SK-N-SH treated with all-trans-retinoic acid at 6 μM for 48 hours (cell line): ENCODE measurements at regions not wholly inside any gene's neighbourhood (a gene's known extent, or its start where the extent isn't known, plus 50 kb on each side); places are given as distances from the start of the nearest gene placed in this dataset.

Experiments used
- ATAC-seq: fragments of 200-7000 bp; cut with Tn5 transposase; 3 replicates; pipeline ENCODE4 v1.9.1; 2020; ENCODE audit warnings: mild to moderate bottlenecking, moderate library complexity
- ARNTL ChIP-seq: fragments of 450-650 bp; formaldehyde crosslinking; IDR thresholded peaks from 2 replicates; pipeline ENCODE4 v1.5.0; 2020; ENCODE audit warnings: low read depth, mild to moderate bottlenecking, moderate library complexity, borderline replicate concordance
- BACH2 ChIP-seq: fragments of 250-450 bp; sonication (Bioruptor Pico); IDR thresholded peaks from 2 replicates; pipeline ENCODE4 v1.9.0; 2021; ENCODE audit warnings: mild to moderate bottlenecking, borderline replicate concordance
- CSDC2 ChIP-seq: fragments of 250-450 bp; sonication (Bioruptor Pico); IDR thresholded peaks from 2 replicates; pipeline ENCODE4 v1.5.0; 2020; ENCODE audit warnings: mild to moderate bottlenecking, moderate library complexity
- ESRRG ChIP-seq: fragments of 250-450 bp; sonication (Bioruptor Pico); IDR thresholded peaks from 2 replicates; pipeline ENCODE4 v1.6.1; 2021; ENCODE audit warnings: mild to moderate bottlenecking
- GLIS3 ChIP-seq: fragments of 250-450 bp; sonication (Bioruptor Pico); IDR thresholded peaks from 2 replicates; pipeline ENCODE4 v1.5.0; 2020; ENCODE audit warnings: mild to moderate bottlenecking, moderate library complexity
- ISL1 ChIP-seq: fragments of 250-450 bp; sonication (Bioruptor Pico); IDR thresholded peaks from 2 replicates; pipeline ENCODE4 v2.1.2; 2022; ENCODE audit warnings: mild to moderate bottlenecking, moderate library complexity
- OSR1 ChIP-seq: fragments of 250-450 bp; sonication (Bioruptor Pico); IDR thresholded peaks from 2 replicates; pipeline ENCODE4 v1.8.0; 2022; ENCODE audit warnings: moderate library complexity, mild to moderate bottlenecking, inconsistent platforms
- PPARA ChIP-seq: fragments of 250-450 bp; sonication (Bioruptor Pico); IDR thresholded peaks from 2 replicates; pipeline ENCODE4 v1.5.0; 2020; ENCODE audit warnings: mild to moderate bottlenecking, borderline replicate concordance
- SNAI2 ChIP-seq: fragments of 250-450 bp; sonication (Bioruptor Pico); IDR thresholded peaks from 2 replicates; pipeline ENCODE4 v1.5.0; 2020; ENCODE audit warnings: mild to moderate bottlenecking, moderate library complexity
- TCF4 ChIP-seq: fragments of 250-450 bp; sonication (Bioruptor Pico); IDR thresholded peaks from 2 replicates; pipeline ENCODE4 v1.8.0; 2021; ENCODE audit warnings: mild to moderate bottlenecking, moderate library complexity, borderline replicate concordance
- TOX ChIP-seq: fragments of 250-450 bp; sonication (Bioruptor Pico); IDR thresholded peaks from 2 replicates; pipeline ENCODE4 v1.8.0; 2021; ENCODE audit warnings: mild to moderate bottlenecking, moderate library complexity, borderline replicate concordance
- ZC3H10 ChIP-seq: fragments of 250-450 bp; sonication (Bioruptor Pico); IDR thresholded peaks from 2 replicates; pipeline ENCODE4 v1.5.1; 2021; ENCODE audit warnings: mild to moderate bottlenecking, moderate library complexity
- ZFP3 ChIP-seq: fragments of 250-450 bp; sonication (Bioruptor Pico); IDR thresholded peaks from 2 replicates; pipeline ENCODE4 v1.5.0; 2020; ENCODE audit warnings: mild to moderate bottlenecking, moderate library complexity
- ZFP30 ChIP-seq: fragments of 450-650 bp; formaldehyde crosslinking; IDR thresholded peaks from 2 replicates; pipeline ENCODE4 v1.5.0; 2022; ENCODE audit warnings: mild to moderate bottlenecking, moderate library complexity
- ZNF565 ChIP-seq: fragments of 450-650 bp; formaldehyde crosslinking; conservative IDR thresholded peaks from 2 replicates; pipeline ENCODE4 v1.5.0; 2020; ENCODE audit warnings: low read depth, mild to moderate bottlenecking, moderate library complexity
- ZNF70 ChIP-seq: fragments of 450-650 bp; formaldehyde crosslinking; IDR thresholded peaks from 2 replicates; pipeline ENCODE4 v1.5.0; 2020; ENCODE audit warnings: mild to moderate bottlenecking, moderate library complexity
- ZNF8 ChIP-seq: fragments of 450-650 bp; formaldehyde crosslinking; IDR thresholded peaks from 2 replicates; pipeline ENCODE4 v1.5.0; 2020; ENCODE audit warnings: mild to moderate bottlenecking, moderate library complexity
- TF ChIP-seq, protein P1 (sequence below): fragments of 250-450 bp; sonication (Bioruptor Pico); IDR thresholded peaks from 2 replicates; pipeline ENCODE4 v1.5.1; 2021; ENCODE audit warnings: mild to moderate bottlenecking, moderate library complexity
- TF ChIP-seq, protein P2 (sequence below): fragments of 250-450 bp; sonication (Bioruptor Pico); IDR thresholded peaks from 2 replicates; pipeline ENCODE4 v1.8.0; 2020; ENCODE audit warnings: mild to moderate bottlenecking, moderate library complexity, borderline replicate concordance
- TF ChIP-seq, protein P3 (sequence below): fragments of 250-450 bp; sonication (Bioruptor Pico); IDR thresholded peaks from 2 replicates; pipeline ENCODE4 v1.5.1; 2020; ENCODE audit warnings: low read depth, mild to moderate bottlenecking, moderate library complexity
- TF ChIP-seq, protein P4 (sequence below): fragments of 250-450 bp; sonication (Bioruptor Pico); IDR thresholded peaks from 2 replicates; pipeline ENCODE4 v1.5.0; 2020; ENCODE audit warnings: mild to moderate bottlenecking, moderate library complexity
- TF ChIP-seq, protein P5 (sequence below): fragments of 250-450 bp; sonication (Bioruptor Pico); IDR thresholded peaks from 2 replicates; pipeline ENCODE4 v1.8.0; 2021; ENCODE audit warnings: low read depth, mild to moderate bottlenecking, moderate library complexity, borderline replicate concordance

DNA sequence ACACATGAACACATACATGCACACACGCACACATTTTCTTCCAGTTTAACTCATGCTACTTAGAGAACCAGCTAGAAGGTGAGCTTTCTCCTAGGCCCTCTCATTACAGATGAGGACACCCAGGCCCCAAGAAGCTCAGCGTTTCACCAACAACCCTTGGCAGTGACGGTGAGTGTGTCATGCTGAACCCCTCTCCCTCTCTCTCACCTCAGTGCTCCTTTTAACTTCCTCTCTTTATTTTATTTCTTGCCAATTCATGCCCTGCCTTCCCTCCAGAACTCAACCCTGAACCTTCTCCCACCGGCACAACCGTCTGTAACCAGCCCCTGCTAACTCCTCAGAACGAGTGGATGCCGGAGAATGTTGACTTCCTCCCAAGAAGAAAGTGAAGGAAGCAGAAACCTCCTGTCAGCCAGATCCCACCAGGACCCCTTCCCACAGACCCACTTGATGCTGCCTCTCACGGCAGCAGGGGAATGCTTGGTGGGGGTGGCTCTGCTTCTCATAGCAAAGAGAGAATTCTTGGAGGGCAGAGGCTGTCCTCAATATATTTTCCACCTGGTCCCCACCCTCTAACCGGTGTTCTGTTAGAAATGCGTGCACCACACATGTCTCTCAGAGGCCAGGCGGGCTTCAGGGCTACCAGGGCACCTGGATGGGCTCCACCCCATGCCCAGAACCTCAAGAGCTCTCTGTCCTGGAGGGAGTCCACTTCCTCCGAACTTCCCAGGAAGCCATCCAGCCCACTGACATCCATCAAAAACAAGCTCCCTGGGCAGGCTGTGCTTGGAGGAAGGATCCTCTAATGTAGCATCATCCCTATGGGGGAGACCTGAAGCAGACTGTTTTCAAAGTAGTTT is 134.0 kb downstream of the TOMM20 start (continued):
- no peak for TF ChIP-seq ZFP3 (CRISPR knock-in tag)
- TF ChIP-seq ZNF8 (CRISPR knock-in tag): no peak
- TF ChIP-seq CSDC2 (CRISPR knock-in tag): no peak
- no peak for TF ChIP-seq ISL1 (CRISPR knock-in tag)
- TF ChIP-seq, protein P1, sequence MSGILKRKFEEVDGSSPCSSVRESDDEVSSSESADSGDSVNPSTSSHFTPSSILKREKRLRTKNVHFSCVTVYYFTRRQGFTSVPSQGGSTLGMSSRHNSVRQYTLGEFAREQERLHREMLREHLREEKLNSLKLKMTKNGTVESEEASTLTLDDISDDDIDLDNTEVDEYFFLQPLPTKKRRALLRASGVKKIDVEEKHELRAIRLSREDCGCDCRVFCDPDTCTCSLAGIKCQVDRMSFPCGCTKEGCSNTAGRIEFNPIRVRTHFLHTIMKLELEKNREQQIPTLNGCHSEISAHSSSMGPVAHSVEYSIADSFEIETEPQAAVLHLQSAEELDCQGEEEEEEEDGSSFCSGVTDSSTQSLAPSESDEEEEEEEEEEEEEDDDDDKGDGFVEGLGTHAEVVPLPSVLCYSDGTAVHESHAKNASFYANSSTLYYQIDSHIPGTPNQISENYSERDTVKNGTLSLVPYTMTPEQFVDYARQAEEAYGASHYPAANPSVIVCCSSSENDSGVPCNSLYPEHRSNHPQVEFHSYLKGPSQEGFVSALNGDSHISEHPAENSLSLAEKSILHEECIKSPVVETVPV (CRISPR knock-in tag): no peak
- TF ChIP-seq, all 23 proteins: peak for 0

DNA sequence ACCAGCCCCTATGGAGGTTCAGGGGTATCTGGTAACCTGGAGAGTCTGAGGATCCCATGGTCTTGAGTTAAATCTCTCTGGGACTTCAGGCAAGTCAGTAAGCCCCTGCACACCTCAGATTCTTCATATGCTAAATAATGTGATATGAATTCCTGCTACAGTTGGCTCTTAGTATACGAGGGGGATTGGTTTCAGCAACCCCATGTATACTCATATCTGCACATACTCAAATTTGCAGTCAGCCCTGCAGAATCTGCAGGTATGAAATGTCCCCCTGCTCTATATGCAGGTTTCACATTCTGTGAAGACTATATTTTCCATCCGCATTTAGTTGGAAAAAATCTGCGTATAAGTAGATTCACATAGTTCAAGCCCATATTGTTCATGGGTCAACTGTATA is 136.6 kb downstream of the TOMM20 start:
- TF ChIP-seq ZC3H10 (CRISPR knock-in tag): no peak
- no peak for TF ChIP-seq TCF4
- no peak for TF ChIP-seq ARNTL (CRISPR knock-in tag)
- no peak for TF ChIP-seq ZFP3 (CRISPR knock-in tag)
- TF ChIP-seq, protein P1 (CRISPR knock-in tag): no peak
- TF ChIP-seq, protein P2, sequence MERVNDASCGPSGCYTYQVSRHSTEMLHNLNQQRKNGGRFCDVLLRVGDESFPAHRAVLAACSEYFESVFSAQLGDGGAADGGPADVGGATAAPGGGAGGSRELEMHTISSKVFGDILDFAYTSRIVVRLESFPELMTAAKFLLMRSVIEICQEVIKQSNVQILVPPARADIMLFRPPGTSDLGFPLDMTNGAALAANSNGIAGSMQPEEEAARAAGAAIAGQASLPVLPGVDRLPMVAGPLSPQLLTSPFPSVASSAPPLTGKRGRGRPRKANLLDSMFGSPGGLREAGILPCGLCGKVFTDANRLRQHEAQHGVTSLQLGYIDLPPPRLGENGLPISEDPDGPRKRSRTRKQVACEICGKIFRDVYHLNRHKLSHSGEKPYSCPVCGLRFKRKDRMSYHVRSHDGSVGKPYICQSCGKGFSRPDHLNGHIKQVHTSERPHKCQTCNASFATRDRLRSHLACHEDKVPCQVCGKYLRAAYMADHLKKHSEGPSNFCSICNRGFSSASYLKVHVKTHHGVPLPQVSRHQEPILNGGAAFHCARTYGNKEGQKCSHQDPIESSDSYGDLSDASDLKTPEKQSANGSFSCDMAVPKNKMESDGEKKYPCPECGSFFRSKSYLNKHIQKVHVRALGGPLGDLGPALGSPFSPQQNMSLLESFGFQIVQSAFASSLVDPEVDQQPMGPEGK (CRISPR knock-in tag): no peak
- TF ChIP-seq SNAI2: no peak
- TF ChIP-seq OSR1 (CRISPR knock-in tag): no peak
- TF ChIP-seq ZNF70 (CRISPR knock-in tag): no peak
- TF ChIP-seq GLIS3 (CRISPR knock-in tag): no peak
- TF ChIP-seq, protein P3, sequence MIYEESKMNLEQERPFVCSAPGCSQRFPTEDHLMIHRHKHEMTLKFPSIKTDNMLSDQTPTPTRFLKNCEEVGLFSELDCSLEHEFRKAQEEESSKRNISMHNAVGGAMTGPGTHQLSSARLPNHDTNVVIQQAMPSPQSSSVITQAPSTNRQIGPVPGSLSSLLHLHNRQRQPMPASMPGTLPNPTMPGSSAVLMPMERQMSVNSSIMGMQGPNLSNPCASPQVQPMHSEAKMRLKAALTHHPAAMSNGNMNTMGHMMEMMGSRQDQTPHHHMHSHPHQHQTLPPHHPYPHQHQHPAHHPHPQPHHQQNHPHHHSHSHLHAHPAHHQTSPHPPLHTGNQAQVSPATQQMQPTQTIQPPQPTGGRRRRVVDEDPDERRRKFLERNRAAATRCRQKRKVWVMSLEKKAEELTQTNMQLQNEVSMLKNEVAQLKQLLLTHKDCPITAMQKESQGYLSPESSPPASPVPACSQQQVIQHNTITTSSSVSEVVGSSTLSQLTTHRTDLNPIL (CRISPR knock-in tag): no peak
- TF ChIP-seq PPARA: no peak
- TF ChIP-seq BACH2 (CRISPR knock-in tag): no peak
- TF ChIP-seq ZNF565: no peak
- TF ChIP-seq ZNF8 (CRISPR knock-in tag): no peak
- TF ChIP-seq, protein P4, sequence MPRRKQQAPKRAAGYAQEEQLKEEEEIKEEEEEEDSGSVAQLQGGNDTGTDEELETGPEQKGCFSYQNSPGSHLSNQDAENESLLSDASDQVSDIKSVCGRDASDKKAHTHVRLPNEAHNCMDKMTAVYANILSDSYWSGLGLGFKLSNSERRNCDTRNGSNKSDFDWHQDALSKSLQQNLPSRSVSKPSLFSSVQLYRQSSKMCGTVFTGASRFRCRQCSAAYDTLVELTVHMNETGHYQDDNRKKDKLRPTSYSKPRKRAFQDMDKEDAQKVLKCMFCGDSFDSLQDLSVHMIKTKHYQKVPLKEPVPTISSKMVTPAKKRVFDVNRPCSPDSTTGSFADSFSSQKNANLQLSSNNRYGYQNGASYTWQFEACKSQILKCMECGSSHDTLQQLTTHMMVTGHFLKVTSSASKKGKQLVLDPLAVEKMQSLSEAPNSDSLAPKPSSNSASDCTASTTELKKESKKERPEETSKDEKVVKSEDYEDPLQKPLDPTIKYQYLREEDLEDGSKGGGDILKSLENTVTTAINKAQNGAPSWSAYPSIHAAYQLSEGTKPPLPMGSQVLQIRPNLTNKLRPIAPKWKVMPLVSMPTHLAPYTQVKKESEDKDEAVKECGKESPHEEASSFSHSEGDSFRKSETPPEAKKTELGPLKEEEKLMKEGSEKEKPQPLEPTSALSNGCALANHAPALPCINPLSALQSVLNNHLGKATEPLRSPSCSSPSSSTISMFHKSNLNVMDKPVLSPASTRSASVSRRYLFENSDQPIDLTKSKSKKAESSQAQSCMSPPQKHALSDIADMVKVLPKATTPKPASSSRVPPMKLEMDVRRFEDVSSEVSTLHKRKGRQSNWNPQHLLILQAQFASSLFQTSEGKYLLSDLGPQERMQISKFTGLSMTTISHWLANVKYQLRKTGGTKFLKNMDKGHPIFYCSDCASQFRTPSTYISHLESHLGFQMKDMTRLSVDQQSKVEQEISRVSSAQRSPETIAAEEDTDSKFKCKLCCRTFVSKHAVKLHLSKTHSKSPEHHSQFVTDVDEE: no peak
- no peak for TF ChIP-seq ZFP30 (CRISPR knock-in tag)
- TF ChIP-seq, all 23 proteins: peak for 0
- no peak for ATAC-seq

DNA sequence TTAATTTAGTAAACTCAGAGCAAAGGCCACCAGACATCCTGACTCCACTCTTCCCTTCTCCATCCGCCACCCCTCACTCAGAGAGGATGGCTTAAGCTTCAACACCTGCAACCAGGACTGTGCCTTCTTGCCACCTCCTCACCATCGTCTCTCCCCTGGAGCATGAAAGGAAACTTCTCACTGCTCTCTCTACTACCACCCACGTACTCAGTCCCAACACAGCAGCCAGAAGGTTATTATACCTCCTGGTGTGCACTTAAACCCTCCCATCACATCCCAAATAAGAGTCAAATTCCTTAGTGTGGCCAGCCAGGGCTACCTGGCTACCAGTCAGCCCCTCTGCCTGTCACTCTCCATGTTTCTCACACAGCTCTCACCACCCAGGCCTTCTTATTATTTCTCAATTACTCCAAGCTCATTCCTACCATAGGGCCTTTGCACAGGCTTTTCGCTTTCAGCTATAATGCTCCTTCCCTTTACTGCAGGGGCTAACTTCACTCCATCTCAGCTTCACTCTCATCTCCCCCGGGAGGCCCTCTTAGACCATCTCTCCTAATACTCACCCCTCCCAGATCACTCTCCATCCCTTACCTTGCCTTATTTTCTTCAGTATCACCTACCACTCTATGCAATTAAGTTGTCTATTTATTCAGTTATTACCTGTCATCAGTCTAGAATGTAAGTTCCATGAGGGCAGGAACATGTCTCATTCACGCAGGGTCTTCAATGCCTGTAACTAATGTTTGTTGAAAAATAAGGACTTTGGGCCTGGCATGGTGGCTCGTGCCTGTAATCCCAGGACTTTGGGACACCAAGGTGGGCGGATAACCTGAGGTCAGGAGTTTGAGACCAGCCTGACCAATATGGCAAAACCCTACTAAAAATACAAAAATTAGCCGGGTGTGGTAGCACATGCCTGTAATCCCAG is 137.5 kb downstream of the TOMM20 start:
- ATAC-seq: no peak
- TF ChIP-seq ZFP3 (CRISPR knock-in tag) (no peak), PPARA (no peak), ESRRG (CRISPR knock-in tag) (no peak), TCF4 (no peak), TOX (CRISPR knock-in tag) (no peak), CSDC2 (CRISPR knock-in tag) (no peak), ZNF8 (CRISPR knock-in tag) (no peak), BACH2 (CRISPR knock-in tag) (no peak)
- TF ChIP-seq, protein P5, sequence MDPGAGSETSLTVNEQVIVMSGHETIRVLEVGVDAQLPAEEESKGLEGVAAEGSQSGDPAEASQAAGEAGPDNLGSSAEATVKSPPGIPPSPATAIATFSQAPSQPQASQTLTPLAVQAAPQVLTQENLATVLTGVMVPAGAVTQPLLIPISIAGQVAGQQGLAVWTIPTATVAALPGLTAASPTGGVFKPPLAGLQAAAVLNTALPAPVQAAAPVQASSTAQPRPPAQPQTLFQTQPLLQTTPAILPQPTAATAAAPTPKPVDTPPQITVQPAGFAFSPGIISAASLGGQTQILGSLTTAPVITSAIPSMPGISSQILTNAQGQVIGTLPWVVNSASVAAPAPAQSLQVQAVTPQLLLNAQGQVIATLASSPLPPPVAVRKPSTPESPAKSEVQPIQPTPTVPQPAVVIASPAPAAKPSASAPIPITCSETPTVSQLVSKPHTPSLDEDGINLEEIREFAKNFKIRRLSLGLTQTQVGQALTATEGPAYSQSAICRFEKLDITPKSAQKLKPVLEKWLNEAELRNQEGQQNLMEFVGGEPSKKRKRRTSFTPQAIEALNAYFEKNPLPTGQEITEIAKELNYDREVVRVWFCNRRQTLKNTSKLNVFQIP (CRISPR knock-in tag): no peak
